ENCODE measurements at regions not wholly inside any gene's neighbourhood (a gene's known extent, or its start where the extent isn't known, plus 50 kb on each side); places are given as distances from the start of the nearest gene placed in this dataset.

DNA sequence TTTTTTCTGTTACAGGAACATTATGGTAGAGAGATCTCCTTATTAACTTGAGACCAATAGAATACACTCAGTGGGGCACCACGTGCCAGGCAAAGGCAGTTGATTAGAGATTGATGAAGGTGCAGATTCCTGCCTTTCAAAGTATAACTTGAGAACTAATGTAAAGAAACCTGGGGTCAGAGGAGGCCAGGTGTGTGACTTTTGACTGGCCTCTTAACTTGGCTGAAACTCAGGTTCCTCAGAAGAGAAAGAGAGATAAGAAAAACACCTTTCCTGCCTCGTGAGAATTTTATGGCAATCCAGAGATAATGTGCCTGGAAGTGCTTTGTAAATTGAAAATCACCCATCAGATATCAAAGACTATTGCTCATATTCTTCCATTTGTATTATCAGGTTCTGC, 110.7 kb upstream of the GZMB start:
- DNase-seq (ENCODE audit: low spot score): no peak
- in situ Hi-C loops (cut with MboI; ENCODE audit: low pct_unique_long_range_greater_than_20kb, low sequenced_read_pairs, unreplicated experiment): no loop called here
- no peak for TF ChIP-seq CTCF (IDR thresholded peaks at IDR 0.05; ENCODE audit: extremely low read depth, insufficient read depth, missing control alignments)

DNA sequence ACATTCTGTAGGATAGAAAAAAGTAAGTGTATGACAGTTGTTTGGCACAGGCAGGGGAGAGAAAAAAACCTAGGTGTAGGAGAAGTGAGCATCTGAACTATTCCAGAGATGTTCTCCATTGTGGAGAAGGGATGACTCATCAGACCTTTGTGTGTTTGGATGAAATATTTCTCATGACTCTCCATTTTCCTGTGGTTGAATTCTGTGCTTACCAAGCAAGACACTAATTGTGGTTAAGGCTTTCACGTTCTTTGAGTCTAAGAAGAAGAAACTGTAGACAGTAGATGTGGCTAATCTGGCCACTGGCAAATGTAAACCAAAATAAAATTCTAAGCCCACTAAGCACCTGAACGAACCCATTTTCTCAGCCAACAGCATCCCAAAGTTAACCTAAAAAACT, 107.9 kb upstream of the GZMB start:
- in situ Hi-C loops (cut with MboI; ENCODE audit: low pct_unique_long_range_greater_than_20kb, low sequenced_read_pairs, unreplicated experiment): no loop called here
- TF ChIP-seq CTCF (IDR thresholded peaks at IDR 0.05; ENCODE audit: extremely low read depth, insufficient read depth, missing control alignments): no peak
- DNase-seq (ENCODE audit: low spot score): no peak

- in situ Hi-C loops (cut with MboI; ENCODE audit: low pct_unique_long_range_greater_than_20kb, low sequenced_read_pairs, unreplicated experiment): no loop called here
- DNase-seq (ENCODE audit: low spot score): no peak
- TF ChIP-seq CTCF (IDR thresholded peaks at IDR 0.05; ENCODE audit: extremely low read depth, insufficient read depth, missing control alignments): no peak
Measured at GRCh38 chr14:24735984-24736630, 102.1 kb upstream of the GZMB start.

GRCh38 chr14:24734917-24735500, 101.0 kb upstream of the GZMB start:
- peak; percentile 24 for DNase-seq (ENCODE audit: low spot score)
- peak; percentile 71 for TF ChIP-seq CTCF (IDR thresholded peaks at IDR 0.05; ENCODE audit: extremely low read depth, insufficient read depth, missing control alignments)
- in situ Hi-C loops (cut with MboI; ENCODE audit: low pct_unique_long_range_greater_than_20kb, low sequenced_read_pairs, unreplicated experiment): no loop called here

DNA sequence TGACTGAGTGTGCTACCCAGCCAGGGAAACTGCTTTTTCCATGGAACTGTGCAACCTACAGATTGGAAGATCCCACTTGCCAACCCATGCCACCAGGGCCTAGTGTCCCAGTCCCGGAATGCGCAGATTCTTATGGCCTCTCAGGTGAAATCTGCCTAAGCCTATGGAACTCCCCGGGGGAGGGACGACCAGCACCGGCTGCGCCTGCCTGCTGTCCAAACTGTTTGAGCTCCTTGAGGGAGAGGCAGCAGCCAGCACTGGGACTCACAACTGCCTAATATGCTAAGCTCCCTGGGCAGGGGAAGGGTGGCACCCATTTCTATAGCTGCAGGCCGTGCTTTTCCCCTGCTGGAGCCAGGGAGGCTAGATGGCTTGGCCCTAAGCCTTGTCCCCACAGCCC, 92.5 kb upstream of the GZMB start:
- DNase-seq (ENCODE audit: low spot score): no peak
- no peak for TF ChIP-seq CTCF (IDR thresholded peaks at IDR 0.05; ENCODE audit: extremely low read depth, insufficient read depth, missing control alignments)
- in situ Hi-C loops (cut with MboI; ENCODE audit: low pct_unique_long_range_greater_than_20kb, low sequenced_read_pairs, unreplicated experiment): no loop called here

DNA sequence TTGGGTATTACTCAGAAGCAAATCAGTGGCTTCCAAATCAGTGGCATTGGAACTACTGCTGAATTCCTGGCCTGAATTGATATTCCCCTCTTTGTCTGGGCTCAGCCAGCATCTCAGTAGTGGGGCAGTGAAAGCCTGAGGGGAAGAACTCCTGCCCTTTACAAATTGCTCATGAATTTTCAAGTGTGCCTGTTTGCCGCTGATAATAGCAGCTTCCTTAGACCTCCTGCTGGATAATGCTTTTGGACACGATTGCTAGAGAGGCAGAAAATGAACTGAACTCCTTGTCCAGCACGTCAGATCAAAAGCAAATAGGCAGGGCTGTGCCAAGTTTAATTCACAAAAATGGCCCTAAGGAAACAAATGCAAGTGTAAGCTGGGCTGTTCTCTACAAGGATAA, 91.3 kb upstream of the GZMB start:
- DNase-seq (ENCODE audit: low spot score): no peak
- in situ Hi-C loops (cut with MboI; ENCODE audit: low pct_unique_long_range_greater_than_20kb, low sequenced_read_pairs, unreplicated experiment): no loop called here
- no peak for TF ChIP-seq CTCF (IDR thresholded peaks at IDR 0.05; ENCODE audit: extremely low read depth, insufficient read depth, missing control alignments)
